Activated CD8-positive, alpha-beta T cell treated with anti-CD3 and anti-CD28 coated beads, Interleukin-2, amount 10 ng/mL, durations not matched to agents 7 days and 5 days (primary cell): ENCODE measurements at regions not wholly inside any gene's neighbourhood (a gene's known extent, or its start where the extent isn't known, plus 50 kb on each side); places are given as distances from the start of the nearest gene placed in this dataset.
"Not testable (repeated sequence)": the region's sequence is repeated elsewhere in the genome, so short reads cannot be mapped to it uniquely, and the experiment has no call there.

ENCODE experiments used
- ATAC-seq: fragments of 150-1000 bp; cut with Tn5 transposase; one replicate; pipeline ENCODE4 v1.10.0; 2021; ENCODE audit warnings: moderate library complexity
- CTCF ChIA-PET: fragments of 350-600 bp; sonication (Branson Sonifier 250); formaldehyde crosslinking; loops from one replicate; lab custom pipeline; 2021; ENCODE audit warnings: antibody characterized with exemption; lab: Charles Lee
- POLR2A ChIA-PET: fragments of 350-600 bp; sonication (Branson Sonifier 250); formaldehyde crosslinking; loops from one replicate; lab custom pipeline; 2021; ENCODE audit warnings: antibody characterized with exemption; lab: Charles Lee
- DNase-seq: peaks from one replicate; pipeline ENCODE4 v3.0.0-alpha.2; 2020
- H3K27ac Mint-ChIP-seq: one replicate; pipeline ENCODE4 v1.8.0; 2021; ENCODE audit warnings: mild to moderate bottlenecking, mixed read lengths
- H3K27me3 Mint-ChIP-seq: one replicate; pipeline ENCODE4 v1.8.0; 2021; ENCODE audit warnings: low read depth, mixed read lengths
- H3K36me3 Mint-ChIP-seq: one replicate; pipeline ENCODE4 v1.8.0; 2021; ENCODE audit warnings: low read depth, mixed read lengths
- H3K4me1 Mint-ChIP-seq: one replicate; pipeline ENCODE4 v1.8.0; 2021; ENCODE audit warnings: low read depth, mixed read lengths
- H3K4me3 Mint-ChIP-seq: one replicate; pipeline ENCODE4 v1.8.0; 2021; ENCODE audit warnings: mild to moderate bottlenecking, mixed read lengths
- H3K9me3 Mint-ChIP-seq: one replicate; pipeline ENCODE4 v1.8.0; 2022; ENCODE audit warnings: mixed read lengths; ENCODE audit not compliant: insufficient read depth

- H3K36me3 Mint-ChIP-seq, H3K27ac Mint-ChIP-seq, H3K9me3 Mint-ChIP-seq, ATAC-seq, POLR2A ChIA-PET, CTCF ChIA-PET, H3K4me1 Mint-ChIP-seq, DNase-seq, H3K27me3 Mint-ChIP-seq, H3K4me3 Mint-ChIP-seq: not testable (repeated sequence)
Observed at GRCh38 chrX:31014474-31014873, 57.4 kb downstream of the FTHL17 start.

- H3K36me3 Mint-ChIP-seq: no peaks in the 10 kb centered on the region
- no peak for DNase-seq
- ATAC-seq: no peak
- ChIA-PET POLR2A (no interaction called here), CTCF (no interaction called here)
- no peak overlapping the region for H3K27ac Mint-ChIP-seq
- H3K4me3 Mint-ChIP-seq: no peak overlapping the region
- H3K9me3 Mint-ChIP-seq: no peaks in the 10 kb centered on the region
- no peaks in the 10 kb centered on the region for H3K27me3 Mint-ChIP-seq
- no peaks in the 10 kb centered on the region for H3K4me1 Mint-ChIP-seq
Observed at GRCh38 chrX:31012509-31013025, 59.3 kb downstream of the FTHL17 start.

DNA sequence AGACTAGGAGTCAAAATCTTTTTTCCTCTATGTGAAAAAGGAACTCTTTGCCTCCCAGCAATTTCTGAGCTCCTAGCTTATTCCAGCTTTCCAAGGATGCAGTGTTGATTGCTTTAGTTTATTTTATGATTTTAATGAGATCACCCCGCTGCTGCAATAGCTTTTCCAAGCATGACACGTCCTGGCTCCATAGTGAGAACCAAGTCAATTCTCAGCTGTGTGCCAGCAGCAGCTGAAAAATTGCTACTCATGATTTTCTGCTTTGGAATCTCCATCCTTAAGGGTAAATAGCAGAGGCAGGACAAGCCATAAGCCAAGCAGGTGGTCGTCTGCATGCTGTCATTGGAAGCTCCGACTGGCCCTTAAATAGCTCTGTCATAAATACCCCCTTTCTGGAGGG is 64.5 kb downstream of the FTHL17 start:
- Mint-ChIP-seq H3K27ac (no peak overlapping the region), H3K27me3 (no peaks in the 10 kb centered on the region), H3K9me3 (no peaks in the 10 kb centered on the region), H3K4me1 (no peaks in the 10 kb centered on the region), H3K36me3 (no peaks in the 10 kb centered on the region), H3K4me3 (no peak overlapping the region)
- ATAC-seq (no peak), DNase-seq (no peak)
- ChIA-PET CTCF (no interaction called here), POLR2A (no interaction called here)

DNA sequence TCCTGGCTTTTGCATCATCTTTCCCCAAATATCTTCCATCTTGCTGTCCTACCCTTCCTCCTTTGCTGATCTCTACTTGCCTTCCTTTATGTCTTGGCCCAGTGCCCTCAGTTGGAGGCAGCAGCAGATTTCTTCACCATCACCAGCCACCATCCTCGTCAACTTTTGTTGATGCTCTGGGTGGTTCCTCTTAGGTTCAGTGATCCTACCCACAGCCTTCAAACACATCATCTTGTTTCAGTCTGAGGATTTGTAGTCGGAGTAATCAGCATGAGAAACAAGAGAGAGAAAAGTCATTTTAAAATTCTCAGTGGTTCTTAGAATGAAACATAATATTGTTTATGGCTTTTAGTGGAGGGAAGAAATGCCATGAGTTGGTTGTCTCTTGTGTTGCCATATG is 65.8 kb downstream of the FTHL17 start:
- Mint-ChIP-seq H3K4me1 (no peaks in the 10 kb centered on the region), H3K27me3 (no peaks in the 10 kb centered on the region), H3K27ac (no peak overlapping the region), H3K4me3 (no peak overlapping the region), H3K9me3 (no peaks in the 10 kb centered on the region), H3K36me3 (no peaks in the 10 kb centered on the region)
- POLR2A ChIA-PET: no interaction called here
- no peak for ATAC-seq
- DNase-seq: no peak
- CTCF ChIA-PET: no interaction called here

GRCh38 chrX:30997411-30997810 is 74.4 kb downstream of the FTHL17 start:
- no peak overlapping the region for H3K27ac Mint-ChIP-seq
- peaks cover under 1% of the 10 kb centered on the region for H3K4me1 Mint-ChIP-seq
- POLR2A ChIA-PET: no interaction called here
- H3K27me3 Mint-ChIP-seq: no peaks in the 10 kb centered on the region
- CTCF ChIA-PET: no interaction called here
- H3K36me3 Mint-ChIP-seq: no peaks in the 10 kb centered on the region
- no peaks in the 10 kb centered on the region for H3K9me3 Mint-ChIP-seq
- no peak for DNase-seq
- ATAC-seq: no peak
- H3K4me3 Mint-ChIP-seq: no peak overlapping the region

DNA sequence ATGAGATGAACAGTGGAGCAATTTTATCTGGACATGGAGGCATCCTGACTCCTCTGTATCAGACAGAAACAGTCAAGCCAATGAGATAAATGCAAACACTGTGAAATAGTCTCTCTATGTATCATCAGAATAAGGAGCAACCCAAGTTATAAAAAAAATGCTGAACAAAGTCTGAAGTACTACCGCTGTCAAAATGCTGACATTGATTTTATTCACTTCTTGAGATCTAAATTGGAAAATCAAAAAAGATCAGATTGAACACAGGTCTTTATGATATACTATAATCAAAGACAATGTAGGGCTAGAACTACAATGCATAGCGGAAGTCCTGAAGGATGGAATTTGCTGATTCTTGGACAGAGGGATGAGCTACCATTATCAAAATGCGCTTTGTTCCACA is 76.1 kb downstream of the FTHL17 start:
- H3K4me1 Mint-ChIP-seq: peaks cover 5% of the 10 kb centered on the region

GRCh38 chrX:30995060-30995700 is 76.7 kb downstream of the FTHL17 start:
- no peaks in the 10 kb centered on the region for H3K36me3 Mint-ChIP-seq
- ChIA-PET CTCF (no interaction called here), POLR2A (no interaction called here)
- H3K27ac Mint-ChIP-seq: no peak overlapping the region
- H3K9me3 Mint-ChIP-seq: no peaks in the 10 kb centered on the region
- ATAC-seq: no peak
- H3K4me3 Mint-ChIP-seq: no peak overlapping the region
- no peaks in the 10 kb centered on the region for H3K27me3 Mint-ChIP-seq
- no peak for DNase-seq
- H3K4me1 Mint-ChIP-seq: peaks cover 5% of the 10 kb centered on the region

More for the DNA sequence above, 76.1 kb downstream of the FTHL17 start:
- POLR2A ChIA-PET: no interaction called here
- DNase-seq (no peak), ATAC-seq (no peak)
- Mint-ChIP-seq H3K27ac (no peak overlapping the region), H3K36me3 (no peaks in the 10 kb centered on the region), H3K27me3 (no peaks in the 10 kb centered on the region), H3K9me3 (no peaks in the 10 kb centered on the region), H3K4me3 (no peak overlapping the region)
- CTCF ChIA-PET: no interaction called here

DNA sequence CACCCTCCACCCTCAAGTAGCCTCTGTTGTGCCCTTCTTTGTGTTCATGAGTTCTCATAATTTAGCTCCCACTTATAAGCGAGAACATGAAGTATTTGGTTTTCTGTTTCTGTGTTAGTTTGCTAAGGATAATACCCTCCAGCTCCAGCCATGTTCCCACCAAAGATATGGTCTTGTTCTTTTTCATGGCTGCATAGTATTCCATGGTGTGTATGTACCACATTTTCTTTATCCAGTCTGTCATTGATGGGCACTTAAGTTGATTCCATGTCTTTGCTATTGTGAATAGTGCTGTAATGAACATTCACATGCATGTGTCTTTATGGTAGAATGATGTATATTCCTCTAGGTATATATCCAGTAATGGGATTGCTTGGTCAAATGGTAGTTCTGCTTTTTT is 77.8 kb downstream of the FTHL17 start:
- CTCF ChIA-PET, H3K4me3 Mint-ChIP-seq, ATAC-seq: not testable (repeated sequence)

DNA sequence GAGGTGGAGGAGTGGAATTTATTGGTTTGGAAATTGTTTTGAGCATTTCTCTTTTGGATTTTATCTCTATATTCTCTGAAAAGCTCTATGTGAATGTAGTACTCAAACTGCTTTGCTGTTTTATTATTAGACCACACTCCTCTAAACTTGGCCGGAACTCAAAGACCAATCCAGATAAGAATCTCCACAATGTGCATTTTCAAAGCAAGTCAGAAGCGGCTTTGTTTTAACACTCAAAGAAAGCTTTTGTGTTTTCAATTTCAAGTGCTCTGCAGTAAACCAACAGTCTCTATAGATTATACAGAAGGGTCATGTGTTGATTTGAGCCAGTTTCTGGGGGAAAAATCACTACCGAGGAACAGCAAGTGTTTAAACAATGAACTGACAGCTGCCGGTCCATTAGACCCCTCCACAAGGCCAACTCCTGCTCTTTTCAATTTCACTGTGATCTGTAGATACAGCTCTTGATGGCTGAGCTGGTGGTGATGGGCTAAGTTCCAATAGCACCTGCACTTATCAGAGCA is 79.4 kb downstream of the FTHL17 start:
- Mint-ChIP-seq H3K27me3 (no peaks in the 10 kb centered on the region), H3K9me3 (no peaks in the 10 kb centered on the region), H3K27ac (no peak overlapping the region), H3K36me3 (no peaks in the 10 kb centered on the region), H3K4me3 (no peak overlapping the region), H3K4me1 (peaks cover 5% of the 10 kb centered on the region)
- no peak for DNase-seq
- no peak for ATAC-seq
- ChIA-PET CTCF (no interaction called here), POLR2A (no interaction called here)

More for the DNA sequence above, 77.8 kb downstream of the FTHL17 start:
- DNase-seq, H3K27ac Mint-ChIP-seq, POLR2A ChIA-PET, H3K27me3 Mint-ChIP-seq, H3K36me3 Mint-ChIP-seq, H3K9me3 Mint-ChIP-seq, H3K4me1 Mint-ChIP-seq: not testable (repeated sequence)

DNA sequence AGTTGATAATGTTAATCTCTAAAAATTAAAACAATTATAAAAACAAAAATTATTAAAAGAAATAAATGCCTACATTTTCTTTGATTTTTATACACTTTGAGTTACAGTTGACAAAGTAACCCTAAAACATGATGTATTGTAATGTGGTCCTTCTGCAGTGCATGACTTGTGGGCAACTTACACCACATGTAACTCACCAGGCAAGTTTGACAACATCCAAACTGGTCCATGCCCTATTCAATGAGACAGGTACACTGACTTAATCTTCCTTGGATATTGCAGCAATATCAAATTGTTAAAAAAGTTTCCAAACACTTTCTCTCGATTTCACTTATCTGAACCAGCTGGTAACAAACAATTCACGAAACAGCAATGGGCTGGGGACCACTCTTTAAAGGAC is 81.5 kb downstream of the FTHL17 start:
- Mint-ChIP-seq H3K9me3 (no peaks in the 10 kb centered on the region), H3K4me1 (peaks cover 5% of the 10 kb centered on the region), H3K4me3 (no peak overlapping the region), H3K27me3 (peaks cover 2% of the 10 kb centered on the region), H3K36me3 (no peaks in the 10 kb centered on the region), H3K27ac (no peak overlapping the region)
- DNase-seq: no peak
- CTCF ChIA-PET: no interaction called here
- no peak for ATAC-seq
- POLR2A ChIA-PET: no interaction called here

- Mint-ChIP-seq H3K27me3 (peaks cover 2% of the 10 kb centered on the region), H3K4me1 (no peaks in the 10 kb centered on the region), H3K4me3 (no peak overlapping the region), H3K27ac (no peak overlapping the region), H3K36me3 (no peaks in the 10 kb centered on the region), H3K9me3 (no peaks in the 10 kb centered on the region)
- ChIA-PET CTCF (no interaction called here), POLR2A (no interaction called here)
- no peak for DNase-seq
- ATAC-seq: no peak
Observed at GRCh38 chrX:30982467-30982866, 89.4 kb downstream of the FTHL17 start.

DNA sequence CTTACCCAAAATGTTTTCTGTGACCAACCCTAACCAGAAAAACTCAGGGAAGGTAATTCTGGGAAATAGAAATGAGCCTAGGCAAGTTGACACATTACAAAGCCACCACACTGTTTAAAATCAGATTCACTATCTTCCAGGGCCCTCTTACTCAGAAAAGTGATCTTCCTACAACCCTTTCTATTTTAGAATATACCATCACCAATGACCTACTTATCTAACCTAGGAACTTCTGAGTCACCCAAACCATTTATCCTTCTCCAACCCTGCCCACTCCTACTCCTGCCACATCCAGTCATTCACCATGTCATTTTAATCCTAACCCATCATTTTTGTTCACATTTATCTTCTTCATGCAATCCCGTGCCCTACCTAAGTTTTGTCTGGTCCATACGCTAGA is 89.9 kb downstream of the FTHL17 start:
- DNase-seq: no peak
- peaks cover 2% of the 10 kb centered on the region for H3K27me3 Mint-ChIP-seq
- ATAC-seq: no peak
- no peaks in the 10 kb centered on the region for H3K9me3 Mint-ChIP-seq
- CTCF ChIA-PET: no interaction called here
- H3K4me3 Mint-ChIP-seq: no peak overlapping the region
- POLR2A ChIA-PET: no interaction called here
- H3K4me1 Mint-ChIP-seq: no peaks in the 10 kb centered on the region
- no peaks in the 10 kb centered on the region for H3K36me3 Mint-ChIP-seq
- no peak overlapping the region for H3K27ac Mint-ChIP-seq

DNA sequence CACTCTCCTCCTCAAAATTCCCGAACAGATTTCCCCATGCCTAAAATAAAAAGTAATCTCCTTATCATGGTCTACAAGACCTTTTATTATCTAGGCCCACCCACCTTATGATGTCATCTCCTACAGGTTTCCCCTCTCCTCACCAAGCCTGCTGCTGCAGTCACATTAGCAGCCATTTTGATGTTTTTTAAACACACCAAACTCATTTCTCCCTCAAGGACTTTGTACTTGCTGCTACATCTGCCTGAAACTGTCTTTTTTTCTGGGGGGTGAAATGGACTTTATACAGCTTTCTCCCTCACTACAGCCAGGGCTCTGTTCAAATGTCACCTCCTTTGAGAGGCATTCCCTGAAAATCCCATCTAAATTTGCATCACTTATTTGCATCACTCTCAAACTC is 90.2 kb upstream of the TAB3 start:
- CTCF ChIA-PET: no interaction called here
- POLR2A ChIA-PET: no interaction called here
- no peaks in the 10 kb centered on the region for H3K9me3 Mint-ChIP-seq
- H3K4me1 Mint-ChIP-seq: peaks cover 2% of the 10 kb centered on the region
- no peak for ATAC-seq
- H3K36me3 Mint-ChIP-seq: no peaks in the 10 kb centered on the region
- H3K27ac Mint-ChIP-seq: no peak overlapping the region
- no peaks in the 10 kb centered on the region for H3K27me3 Mint-ChIP-seq
- no peak overlapping the region for H3K4me3 Mint-ChIP-seq
- DNase-seq: no peak
